LNCAP (cell line): ENCODE measurements at regions not wholly inside any gene's neighbourhood (a gene's known extent, or its start where the extent isn't known, plus 50 kb on each side); places are given as distances from the start of the nearest gene placed in this dataset.

Source experiments
- TF ChIP-seq, protein P1 (sequence below): fragments of 450-650 bp; IDR thresholded peaks from 2 replicates; pipeline ENCODE4 v1.5.1; 2017; ENCODE audit warnings: mild to moderate bottlenecking

DNA sequence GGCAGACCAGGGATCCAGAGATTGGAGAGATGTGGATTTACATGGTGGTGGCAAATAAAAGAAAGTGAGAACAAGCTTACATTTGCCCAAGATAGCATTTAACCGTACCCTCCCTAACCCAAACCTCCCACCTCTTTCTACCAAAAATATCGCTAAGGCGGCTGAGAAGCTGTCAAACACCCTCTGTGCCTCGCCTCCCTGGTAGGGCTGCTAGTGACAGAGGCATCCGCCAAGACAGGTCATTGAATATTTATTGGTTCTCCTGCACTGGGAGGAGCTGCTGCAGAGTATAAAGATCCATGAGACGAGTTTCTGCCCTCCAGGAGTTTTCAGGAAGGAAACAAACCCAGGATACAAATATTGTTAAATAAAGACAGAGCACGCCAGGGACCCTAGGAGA, 107.3 kb upstream of the TMC3 start:
- TF ChIP-seq, protein P1, sequence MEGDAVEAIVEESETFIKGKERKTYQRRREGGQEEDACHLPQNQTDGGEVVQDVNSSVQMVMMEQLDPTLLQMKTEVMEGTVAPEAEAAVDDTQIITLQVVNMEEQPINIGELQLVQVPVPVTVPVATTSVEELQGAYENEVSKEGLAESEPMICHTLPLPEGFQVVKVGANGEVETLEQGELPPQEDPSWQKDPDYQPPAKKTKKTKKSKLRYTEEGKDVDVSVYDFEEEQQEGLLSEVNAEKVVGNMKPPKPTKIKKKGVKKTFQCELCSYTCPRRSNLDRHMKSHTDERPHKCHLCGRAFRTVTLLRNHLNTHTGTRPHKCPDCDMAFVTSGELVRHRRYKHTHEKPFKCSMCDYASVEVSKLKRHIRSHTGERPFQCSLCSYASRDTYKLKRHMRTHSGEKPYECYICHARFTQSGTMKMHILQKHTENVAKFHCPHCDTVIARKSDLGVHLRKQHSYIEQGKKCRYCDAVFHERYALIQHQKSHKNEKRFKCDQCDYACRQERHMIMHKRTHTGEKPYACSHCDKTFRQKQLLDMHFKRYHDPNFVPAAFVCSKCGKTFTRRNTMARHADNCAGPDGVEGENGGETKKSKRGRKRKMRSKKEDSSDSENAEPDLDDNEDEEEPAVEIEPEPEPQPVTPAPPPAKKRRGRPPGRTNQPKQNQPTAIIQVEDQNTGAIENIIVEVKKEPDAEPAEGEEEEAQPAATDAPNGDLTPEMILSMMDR = no peak

DNA sequence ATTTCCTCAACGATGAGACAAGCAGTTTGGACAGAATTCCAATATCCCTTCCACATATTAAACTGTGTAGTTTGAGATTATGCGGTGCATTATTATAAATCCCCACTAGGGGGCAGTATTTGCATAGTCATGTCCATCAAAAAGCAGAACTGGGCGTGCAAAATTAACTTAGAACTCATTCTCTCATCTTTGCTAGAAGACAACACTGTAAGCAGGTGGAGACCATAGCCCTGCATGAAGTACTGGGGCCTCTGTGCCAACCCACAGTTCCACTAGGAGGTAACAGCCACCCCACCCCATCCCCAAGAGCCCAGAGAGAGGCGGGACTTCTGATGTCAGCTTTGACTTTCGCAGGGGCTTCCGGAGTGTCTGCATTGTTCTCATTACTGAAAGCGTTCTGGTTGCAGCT, 106.6 kb upstream of the TMC3 start:
- TF ChIP-seq, protein P1 = peak; percentile 73

DNA sequence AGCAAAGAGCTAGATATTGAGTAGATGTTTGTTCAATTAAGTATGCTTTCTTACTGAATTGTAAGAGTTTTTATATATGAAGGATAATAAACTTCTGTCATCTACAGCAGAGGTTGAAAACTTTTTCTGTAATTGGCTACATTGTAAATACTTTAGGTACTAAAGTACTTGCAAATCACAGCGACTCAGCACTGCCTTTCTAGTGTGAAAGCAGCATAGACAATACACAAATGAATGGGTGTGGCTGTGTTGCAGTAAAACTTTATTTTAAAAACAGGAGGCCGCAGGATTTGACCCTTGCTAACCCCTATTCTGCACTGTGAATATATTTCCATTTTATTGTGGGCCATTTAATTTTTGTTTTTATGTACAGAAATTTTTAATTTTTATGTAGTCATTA, 104.3 kb upstream of the TMC3 start:
- TF ChIP-seq, protein P1 = no peak

DNA sequence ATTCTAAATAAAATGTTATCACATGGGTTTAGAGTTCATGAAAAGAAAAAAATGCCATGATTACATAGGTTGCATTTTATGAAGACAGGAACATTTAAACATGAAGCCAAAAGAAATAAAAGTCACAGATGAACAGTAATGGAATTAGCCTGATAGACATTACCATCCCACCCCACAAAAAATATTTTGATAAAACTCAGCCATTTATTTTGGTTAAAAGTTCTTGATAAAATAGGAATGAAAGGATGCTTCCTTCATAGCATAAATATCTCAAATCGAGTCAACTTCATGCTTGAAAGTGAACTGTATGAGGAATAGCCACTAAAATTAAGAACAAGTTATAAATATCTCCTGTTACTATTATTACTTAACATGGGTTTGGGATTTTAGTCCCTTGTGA, 101.9 kb upstream of the TMC3 start:
- TF ChIP-seq, protein P1 = no peak

DNA sequence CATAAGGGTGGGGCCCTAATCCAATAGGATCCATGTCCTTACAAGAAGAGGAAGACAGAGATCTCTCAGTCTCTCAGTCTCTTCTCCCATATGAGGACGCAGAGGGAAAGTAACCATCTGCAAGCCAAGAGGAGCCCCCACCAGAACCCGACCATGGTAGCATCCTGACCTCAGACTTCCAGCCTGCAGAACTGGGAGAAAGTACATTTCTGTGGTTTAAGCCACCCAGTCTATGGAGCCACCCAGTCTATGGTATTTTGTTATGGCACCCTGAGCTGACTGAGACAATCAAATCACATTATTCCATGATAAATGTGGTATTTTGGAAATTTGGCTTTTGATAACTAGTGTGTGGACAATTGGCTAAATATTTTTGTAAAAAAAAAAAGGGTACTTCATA, 101.5 kb upstream of the TMC3 start:
- TF ChIP-seq, protein P1 = no peak

DNA sequence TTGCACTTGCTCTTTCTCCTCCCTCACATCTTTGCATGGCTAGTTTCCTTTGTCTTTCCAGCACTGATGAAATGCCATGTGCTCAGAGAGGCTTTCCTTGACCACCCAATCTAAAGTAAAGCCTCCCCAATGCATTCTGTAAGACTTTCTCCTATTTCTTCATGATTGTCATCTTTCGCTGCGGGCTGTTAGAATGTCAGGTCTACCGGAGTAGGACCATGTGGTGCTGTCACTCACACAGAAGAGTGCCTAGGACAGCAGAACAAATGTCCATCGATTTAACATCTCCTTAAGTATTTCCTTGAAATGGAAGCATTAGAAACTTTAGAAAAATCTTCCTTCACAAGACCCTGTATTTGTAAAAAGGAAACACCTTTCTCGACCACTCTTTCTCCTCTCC, 99.9 kb upstream of the TMC3 start:
- TF ChIP-seq, protein P1 = no peak

DNA sequence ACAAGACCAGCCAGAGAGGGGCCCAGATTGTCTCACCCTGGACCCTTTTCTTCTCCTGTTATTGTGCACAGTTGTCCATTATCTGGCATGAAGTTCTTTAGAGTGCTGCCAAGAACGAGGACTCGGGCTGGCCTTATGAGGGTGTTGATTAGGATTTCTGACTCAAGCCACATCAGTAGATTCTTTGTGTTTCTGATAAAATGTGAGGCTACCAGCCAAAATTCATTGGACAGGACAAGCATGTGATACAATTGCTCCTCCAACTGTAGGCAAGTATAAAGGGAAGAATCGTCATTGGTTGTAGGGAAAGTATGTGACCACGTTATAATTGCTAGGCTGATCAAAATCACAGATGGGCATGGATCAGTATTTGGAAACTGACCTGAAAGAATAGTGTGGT, 99.2 kb upstream of the TMC3 start:
- TF ChIP-seq, protein P1 = no peak

DNA sequence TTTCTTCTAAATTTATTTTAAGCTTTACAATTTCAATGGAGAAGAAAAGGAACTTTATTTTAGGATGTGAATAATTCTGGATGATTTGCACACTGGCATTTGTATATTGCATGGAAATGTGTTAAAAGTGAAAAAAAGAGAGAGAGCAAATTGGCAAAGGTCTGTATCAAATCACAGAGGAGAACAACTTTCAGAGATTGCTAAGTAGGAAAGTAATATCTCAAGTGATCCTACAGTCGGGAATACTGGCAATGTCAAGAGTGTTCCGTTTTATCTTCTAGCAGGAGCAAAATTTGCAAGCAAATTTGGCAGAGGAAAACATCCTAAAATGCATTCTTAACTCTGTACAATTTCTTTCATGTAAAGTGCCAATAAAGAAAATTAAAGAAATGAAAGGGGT, 97.1 kb upstream of the TMC3 start:
- TF ChIP-seq, protein P1 = no peak
